Transverse colon (tissue), 4 donors: ENCODE measurements at regions not wholly inside any gene's neighbourhood (a gene's known extent, or its start where the extent isn't known, plus 50 kb on each side); places are given as distances from the start of the nearest gene placed in this dataset.

ENCODE experiments used
- DNase-seq: peaks from one replicate; pipeline ENCODE4 v3.0.0-alpha.2; 2019
- H3K27ac ChIP-seq, 4 donors: fragments of 200-600 bp; sonication (generic); 2 replicates each; pipeline ENCODE4 v1.5.1; 2016 to 2018; ENCODE audit warnings: inconsistent platforms in 4 of 4
- H3K27me3 ChIP-seq: fragments of 200-600 bp; sonication (generic); 2 replicates; pipeline ENCODE4 v1.5.1; 2017; ENCODE audit warnings: inconsistent platforms
- H3K36me3 ChIP-seq, 4 donors: fragments of 200-600 bp; sonication (generic); 2 replicates each; pipeline ENCODE4 v1.5.1; 2017 to 2019; ENCODE audit warnings: inconsistent platforms in 4 of 4
- H3K4me1 ChIP-seq, 4 donors: fragments of 200-600 bp; sonication (generic); 2 replicates each; pipeline ENCODE4 v1.5.1; 2017 to 2020; ENCODE audit warnings: inconsistent platforms in 4 of 4
- H3K4me3 ChIP-seq, 4 donors: fragments of 200-600 bp; sonication (generic); 1 replicate in 1 of 4; 2 replicates in 3 of 4; pipeline versions ENCODE4 v1.5.1 to v1.6.1; 2017 to 2019; ENCODE audit warnings: inconsistent platforms in 4 of 4
- H3K9me3 ChIP-seq, 2 donors: fragments of 200-600 bp; sonication (generic); 2 replicates each; pipeline ENCODE4 v1.5.1; 2017 to 2019; ENCODE audit warnings: inconsistent platforms in 2 of 2
- EP300 ChIP-seq: sonication (generic); formaldehyde crosslinking; IDR thresholded peaks from one replicate; pipeline ENCODE4 v1.6.1; 2017; ENCODE audit warnings: antibody characterized with exemption, low read depth
- POLR2A ChIP-seq: fragments of 450-650 bp; IDR thresholded peaks from one replicate; pipeline ENCODE4 v1.6.1; 2016; ENCODE audit warnings: antibody characterized with exemption, mild to moderate bottlenecking, moderate library complexity
- POLR2AphosphoS5 ChIP-seq, 3 donors: sonication (generic); formaldehyde crosslinking; IDR thresholded peaks; one replicate each; pipeline ENCODE4 v1.6.1; 2016; ENCODE audit warnings: antibody characterized with exemption in 3 of 3
- WGBS, 2 donors: methylation state at CpG; one replicate each; pipeline ENCODE4 v1.1.5; 2018; ENCODE audit warnings: low coverage in 1 of 2; 5-methylcytosine and 5-hydroxymethylcytosine counted together
- in situ Hi-C, 4 donors: fragments of 200-750 bp; cut with MboI; loops; one replicate each; pipeline versions ENCODE4 v1.15.0 to v1.15.1; 2017; ENCODE audit warnings: low sequenced_read_pairs in 3 of 4, low pct_ligation_motif_present in 1 of 4, low pct_unique_long_range_greater_than_20kb in 1 of 4
- intact Hi-C: fragments of 100-400 bp; cut with DNase I; formaldehyde crosslinking; loops from one replicate; pipeline ENCODE4 v1.15.1; 2023; ENCODE audit warnings: low total_unique reads
- TF ChIP-seq, protein P1 (sequence below), 5 experiments: fragments of 200-600 bp in 3 of 5; fragments of 450-650 bp in 2 of 5; sonication (generic) in 3 of 5; IDR thresholded peaks; 1 replicate in 2 of 5; 2 replicates in 3 of 5; pipeline ENCODE4 v1.5.1; 2016 to 2017; ENCODE audit warnings: antibody characterized with exemption in 5 of 5, inconsistent platforms in 3 of 5, mild to moderate bottlenecking in 2 of 5, moderate library complexity in 1 of 5

GRCh38 chr20:39880890-39881289 lies 808.1 kb downstream of the MAFB start:
- no peaks in the 10 kb centered on the region for H3K9me3 ChIP-seq
- H3K36me3 ChIP-seq: no peaks in the 10 kb centered on the region
- no peak for TF ChIP-seq EP300
- TF ChIP-seq, protein P1, sequence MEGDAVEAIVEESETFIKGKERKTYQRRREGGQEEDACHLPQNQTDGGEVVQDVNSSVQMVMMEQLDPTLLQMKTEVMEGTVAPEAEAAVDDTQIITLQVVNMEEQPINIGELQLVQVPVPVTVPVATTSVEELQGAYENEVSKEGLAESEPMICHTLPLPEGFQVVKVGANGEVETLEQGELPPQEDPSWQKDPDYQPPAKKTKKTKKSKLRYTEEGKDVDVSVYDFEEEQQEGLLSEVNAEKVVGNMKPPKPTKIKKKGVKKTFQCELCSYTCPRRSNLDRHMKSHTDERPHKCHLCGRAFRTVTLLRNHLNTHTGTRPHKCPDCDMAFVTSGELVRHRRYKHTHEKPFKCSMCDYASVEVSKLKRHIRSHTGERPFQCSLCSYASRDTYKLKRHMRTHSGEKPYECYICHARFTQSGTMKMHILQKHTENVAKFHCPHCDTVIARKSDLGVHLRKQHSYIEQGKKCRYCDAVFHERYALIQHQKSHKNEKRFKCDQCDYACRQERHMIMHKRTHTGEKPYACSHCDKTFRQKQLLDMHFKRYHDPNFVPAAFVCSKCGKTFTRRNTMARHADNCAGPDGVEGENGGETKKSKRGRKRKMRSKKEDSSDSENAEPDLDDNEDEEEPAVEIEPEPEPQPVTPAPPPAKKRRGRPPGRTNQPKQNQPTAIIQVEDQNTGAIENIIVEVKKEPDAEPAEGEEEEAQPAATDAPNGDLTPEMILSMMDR (IDR thresholded peaks at IDR 0.05): peak in 1 of 5 experiments; percentile 3
- peaks cover 0 to 8% (median 0%) of the 10 kb centered on the region in 4 donors for H3K4me1 ChIP-seq
- H3K27ac ChIP-seq: no peak overlapping the region
- H3K4me3 ChIP-seq: no peak overlapping the region
- no peaks in the 10 kb centered on the region for H3K27me3 ChIP-seq
- 67 to 100% methylated on average over 1 to 4 of the region's 4 CpGs for WGBS, 2 donors
- intact Hi-C loops (no loop called here), in situ Hi-C loops (loop anchor here (10.0 to 25.0 kb wide), 4 partner anchors 806 to 1081 kb away; partner anchors contain the start of gene MAFB (in 3 of the 4))
- DNase-seq: no peak

DNA sequence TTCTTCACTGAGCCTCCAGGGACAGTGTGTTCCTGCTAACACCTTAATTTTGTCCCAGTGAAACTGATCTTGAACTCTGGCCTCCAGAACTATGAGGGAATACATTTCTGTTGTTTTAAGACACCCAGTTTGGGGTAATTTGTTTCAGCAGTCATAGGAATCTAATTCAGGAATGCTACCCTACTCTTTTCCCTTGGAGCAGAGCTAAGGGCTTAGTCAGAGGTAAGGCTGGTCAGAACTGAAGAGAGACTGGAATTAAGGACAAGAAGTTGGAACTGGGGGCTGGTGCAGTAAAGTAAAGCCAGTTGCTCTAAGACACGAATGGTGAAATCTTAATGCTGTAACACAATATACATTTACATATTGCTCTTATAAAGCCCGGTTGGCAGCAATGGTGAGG lies 809.7 kb downstream of the MAFB start:
- intact Hi-C loops: loop anchor here (10.0 kb wide), 1 partner anchor 614 kb away; no protein-coding TSS in a partner anchor
- TF ChIP-seq, protein P1 (IDR thresholded peaks at IDR 0.05): no peak
- TF ChIP-seq POLR2A (no peak), EP300 (no peak), POLR2AphosphoS5 (IDR thresholded peaks at IDR 0.05) (no peak)
- no peaks in the 10 kb centered on the region for H3K36me3 ChIP-seq
- DNase-seq: no peak
- H3K27ac ChIP-seq: no peak overlapping the region
- H3K4me3 ChIP-seq: no peak overlapping the region
- H3K9me3 ChIP-seq: no peaks in the 10 kb centered on the region
- no peaks in the 10 kb centered on the region for H3K27me3 ChIP-seq
- in situ Hi-C loops: loop anchor here (10.0 to 25.0 kb wide), 5 partner anchors 594 to 1083 kb away; partner anchors contain the start of gene MAFB (in 3 of the 4)
- peaks cover 0 to 8% (median 0%) of the 10 kb centered on the region in 4 donors for H3K4me1 ChIP-seq
- WGBS, 2 donors: 83 to 94% methylated on average over 2 of the region's 2 CpGs

DNA sequence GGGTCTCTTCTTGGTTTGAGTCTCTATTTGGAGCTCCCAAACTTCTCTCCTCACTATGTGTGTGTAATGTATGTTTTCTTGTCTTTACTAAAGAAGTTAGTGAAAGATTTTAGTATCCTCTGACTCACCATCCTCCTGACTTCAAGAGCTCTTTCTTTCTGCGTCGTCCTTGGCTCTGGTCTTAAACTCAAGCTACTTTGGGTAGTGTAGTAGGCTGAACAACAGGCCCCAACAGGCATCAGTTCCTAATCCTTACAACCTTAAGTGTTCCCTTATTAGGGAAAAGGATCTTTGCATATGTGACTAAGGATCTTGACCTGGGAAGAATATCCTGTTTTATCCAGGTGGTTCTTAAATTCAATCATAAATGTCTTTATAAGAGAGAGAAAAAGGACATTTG lies 810.2 kb downstream of the MAFB start:
- intact Hi-C loops (loop anchor here (10.0 kb wide), 1 partner anchor 614 kb away; no protein-coding TSS in a partner anchor), in situ Hi-C loops (loop anchor here (10.0 to 25.0 kb wide), 5 partner anchors 594 to 1083 kb away; partner anchors contain the start of gene MAFB (in 3 of the 4))
- no peaks in the 10 kb centered on the region for H3K9me3 ChIP-seq
- H3K4me3 ChIP-seq: no peak overlapping the region
- H3K27me3 ChIP-seq: no peaks in the 10 kb centered on the region
- peaks cover 0 to 8% (median 0%) of the 10 kb centered on the region in 4 donors for H3K4me1 ChIP-seq
- DNase-seq: no peak
- TF ChIP-seq EP300: no peak
- no peak for TF ChIP-seq POLR2AphosphoS5 (IDR thresholded peaks at IDR 0.05)
- TF ChIP-seq POLR2A: no peak
- TF ChIP-seq, protein P1 (IDR thresholded peaks at IDR 0.05): no peak
- no peak overlapping the region for H3K27ac ChIP-seq
- H3K36me3 ChIP-seq: no peaks in the 10 kb centered on the region
- WGBS, 2 donors: 49 to 92% methylated on average over 2 of the region's 2 CpGs

GRCh38 chr20:39878320-39878719 lies 810.7 kb downstream of the MAFB start:
- TF ChIP-seq, protein P1 (IDR thresholded peaks at IDR 0.05): no peak
- no peak for TF ChIP-seq POLR2AphosphoS5 (IDR thresholded peaks at IDR 0.05)
- no peak for TF ChIP-seq EP300
- TF ChIP-seq POLR2A: no peak
- WGBS, 2 donors: 43 to 61% methylated on average over 2 of the region's 2 CpGs
- no peaks in the 10 kb centered on the region for H3K27me3 ChIP-seq
- H3K36me3 ChIP-seq: no peaks in the 10 kb centered on the region
- no peak overlapping the region for H3K4me3 ChIP-seq
- no peaks in the 10 kb centered on the region for H3K9me3 ChIP-seq
- in situ Hi-C loops: loop anchor here (10.0 to 25.0 kb wide), 5 partner anchors 594 to 1084 kb away; partner anchors contain the start of gene MAFB (in 3 of the 4)
- peaks cover 0 to 8% (median 0%) of the 10 kb centered on the region in 4 donors for H3K4me1 ChIP-seq
- H3K27ac ChIP-seq: no peak overlapping the region
- no peak for DNase-seq
- intact Hi-C loops: loop anchor here (10.0 kb wide), 1 partner anchor 614 kb away; no protein-coding TSS in a partner anchor
